ENCODE measurements at regions not wholly inside any gene's neighbourhood (a gene's known extent, or its start where the extent isn't known, plus 50 kb on each side); places are given as distances from the start of the nearest gene placed in this dataset.

DNA sequence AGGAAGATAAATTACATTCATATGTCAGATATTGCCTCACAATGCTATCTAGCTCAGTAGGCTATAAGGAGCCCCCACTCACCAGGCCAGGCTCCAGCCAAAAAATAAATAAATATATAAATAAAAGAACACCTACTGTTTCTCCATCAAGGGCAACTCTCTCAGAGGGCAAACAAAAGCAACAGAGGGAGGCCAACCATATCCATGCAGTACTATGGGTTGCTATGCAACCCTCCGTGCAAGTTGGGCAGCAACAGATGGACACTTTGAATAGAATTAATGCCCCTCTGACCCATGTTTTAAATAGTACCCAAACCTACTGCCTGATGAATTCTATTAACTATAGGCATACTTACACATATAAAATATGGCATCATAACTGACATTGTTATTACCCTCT, 279.8 kb upstream of the EDNRB start (continued):
- no peak for TF ChIP-seq ZNF462 (CRISPR knock-in tag; IDR thresholded peaks at IDR 0.05)
- no peak for TF ChIP-seq ZNF114 (CRISPR knock-in tag; IDR thresholded peaks at IDR 0.05)
- TF ChIP-seq ZNF331 (CRISPR knock-in tag; IDR thresholded peaks at IDR 0.05; ENCODE audit: low read depth), result no peak
- TF ChIP-seq STAT1 (IDR thresholded peaks at IDR 0.05; ENCODE audit: unreplicated experiment), result no peak

DNA sequence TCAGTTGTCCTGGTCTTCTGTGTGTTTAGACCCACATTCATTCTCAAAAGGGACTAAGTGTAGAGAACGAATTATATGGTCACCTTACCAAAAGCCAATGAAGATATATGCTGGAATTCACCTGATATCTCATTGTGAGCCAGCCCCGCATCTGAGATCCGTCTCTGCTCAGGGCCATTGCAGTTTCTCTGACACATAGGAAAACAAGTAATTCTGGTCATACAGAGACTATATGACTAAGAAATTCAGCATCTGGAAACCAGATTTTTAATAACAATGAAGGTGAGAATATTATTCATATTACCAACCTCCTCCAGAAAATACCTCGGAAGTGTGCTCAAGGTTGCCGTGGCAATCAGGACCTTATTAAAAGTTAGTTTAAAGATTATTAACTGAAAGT, 278.6 kb upstream of the EDNRB start:
- peaks cover 7% of the 10 kb centered on the region; the same call in 1 of the 2 replicates for H3K4me1 ChIP-seq (ENCODE audit: insufficient read depth)
- H3K27ac ChIP-seq (ENCODE audit: low read depth), result no peak overlapping the region
- ATAC-seq (no peak), DNase-seq (ENCODE audit: low spot score) (no peak)
- H2AFZ ChIP-seq, result no peak overlapping the region
- H3K27me3 Mint-ChIP-seq (ENCODE audit: insufficient read depth, low read depth, poor library complexity), result no peaks in the 10 kb centered on the region
- no peak overlapping the region for H3K4me3 Mint-ChIP-seq
- H3K9me2 ChIP-seq (ENCODE audit: insufficient read depth), result no peaks in the 10 kb centered on the region
- no peak overlapping the region for H3K4me2 ChIP-seq
- H3K36me3 Mint-ChIP-seq (ENCODE audit: low read depth), result no peaks in the 10 kb centered on the region
- H3K27me3 ChIP-seq (ENCODE audit: insufficient read depth), result no peaks in the 10 kb centered on the region
- no peaks in the 10 kb centered on the region for H3F3A ChIP-seq (replicated peaks; ENCODE audit: low read depth)
- no peaks in the 10 kb centered on the region for H3K79me2 ChIP-seq (replicated peaks; ENCODE audit: insufficient read depth)
- no peaks in the 10 kb centered on the region for H4K20me1 ChIP-seq (replicated peaks; ENCODE audit: insufficient read depth)
- no peaks in the 10 kb centered on the region for H3K9me3 Mint-ChIP-seq
- peaks cover 10% of the 10 kb centered on the region for H3K4me1 Mint-ChIP-seq
- H3K4me3 ChIP-seq, result no peak overlapping the region
- no peak overlapping the region; the same call in 1 of the 2 replicates for H3K27ac Mint-ChIP-seq
- H3K36me3 ChIP-seq (ENCODE audit: insufficient read depth), result no peaks in the 10 kb centered on the region
- TF ChIP-seq POLR2AphosphoS5 (IDR thresholded peaks at IDR 0.05; ENCODE audit: low read depth) (no peak), ZNF462 (CRISPR knock-in tag; IDR thresholded peaks at IDR 0.05) (no peak), REST (IDR thresholded peaks at IDR 0.05; ENCODE audit: unreplicated experiment) (no peak), EZH2 (IDR thresholded peaks at IDR 0.05; ENCODE audit: low read depth, unreplicated experiment) (no peak)

Measured in GM23338 (cell line).